ENCODE measurements at regions not wholly inside any gene's neighbourhood (a gene's known extent, or its start where the extent isn't known, plus 50 kb on each side); places are given as distances from the start of the nearest gene placed in this dataset.

- TF ChIP-seq CTCF (IDR thresholded peaks at IDR 0.05) (no peak), POLR2A (IDR thresholded peaks at IDR 0.05) (no peak)
These were observed 256.5 kb upstream of the NT5E start for GRCh38 chr6:85193339-85193738.
